Astrocyte (in vitro differentiated cells and primary cell): ENCODE measurements at regions not wholly inside any gene's neighbourhood (a gene's known extent, or its start where the extent isn't known, plus 50 kb on each side); places are given as distances from the start of the nearest gene placed in this dataset.

ENCODE experiments used
- DNase-seq: peaks from one replicate; pipeline ENCODE4 v3.0.0-alpha.2; 2010; ENCODE audit warnings: low read depth
- FAIRE-seq: peaks from 2 replicates; lab custom pipeline; 2011; peaks lifted over from hg19 to GRCh38; lab: Jason Lieb, UNC
- H2AFZ ChIP-seq: 2 replicates; pipeline ENCODE4 v1.6.0; 2012; ENCODE audit warnings: low read depth, low read length, inconsistent platforms
- H3K27ac ChIP-seq: 2 replicates; pipeline ENCODE4 v1.5.1; 2011; ENCODE audit warnings: low read depth, low read length, inconsistent platforms
- H3K27me3 ChIP-seq: 2 replicates; pipeline ENCODE4 v1.6.0; 2011; ENCODE audit warnings: low read length, inconsistent platforms; ENCODE audit not compliant: insufficient read depth
- H3K36me3 ChIP-seq: 2 replicates; pipeline ENCODE4 v1.5.1; 2011; ENCODE audit warnings: low read length, inconsistent platforms; ENCODE audit not compliant: insufficient read depth
- H3K4me1 ChIP-seq: 2 replicates; pipeline ENCODE4 v1.5.1; 2011; ENCODE audit warnings: low read length, inconsistent platforms; ENCODE audit not compliant: insufficient read depth
- H3K4me2 ChIP-seq: 2 replicates; pipeline ENCODE4 v1.6.0; 2012; ENCODE audit warnings: low read length, inconsistent platforms
- H3K4me3 ChIP-seq: 2 replicates; pipeline ENCODE4 v1.5.1; 2011; ENCODE audit warnings: low read depth, mild to moderate bottlenecking, low read length, inconsistent platforms; ENCODE audit not compliant: insufficient read depth
- H3K79me2 ChIP-seq: 2 replicates; pipeline ENCODE4 v1.6.0; 2012; ENCODE audit warnings: mild to moderate bottlenecking, low read length, inconsistent platforms; ENCODE audit not compliant: insufficient read depth
- H3K9ac ChIP-seq: 2 replicates; pipeline ENCODE4 v1.6.0; 2012; ENCODE audit warnings: mild to moderate bottlenecking, low read length, inconsistent platforms
- H3K9me3 ChIP-seq: 2 replicates; pipeline ENCODE4 v1.5.1; 2012; ENCODE audit warnings: low read depth, mild to moderate bottlenecking, low read length, inconsistent platforms; ENCODE audit not compliant: insufficient read depth
- H4K20me1 ChIP-seq: 2 replicates; pipeline ENCODE4 v1.6.0; 2012; ENCODE audit warnings: low read length, inconsistent platforms; ENCODE audit not compliant: insufficient read depth
- H3K27ac Mint-ChIP-seq: one replicate; pipeline ENCODE4 v1.8.0; 2021; ENCODE audit warnings: mild to moderate bottlenecking, mixed read lengths; ENCODE audit not compliant: unreplicated experiment
- H3K27me3 Mint-ChIP-seq: one replicate; pipeline ENCODE4 v1.8.0; 2021; ENCODE audit warnings: low read depth, mixed read lengths; ENCODE audit not compliant: unreplicated experiment
- H3K36me3 Mint-ChIP-seq: one replicate; pipeline ENCODE4 v1.8.0; 2021; ENCODE audit warnings: low read depth, mixed read lengths; ENCODE audit not compliant: unreplicated experiment
- H3K4me1 Mint-ChIP-seq: one replicate; pipeline ENCODE4 v1.8.0; 2021; ENCODE audit warnings: low read depth, mixed read lengths; ENCODE audit not compliant: unreplicated experiment
- H3K4me3 Mint-ChIP-seq: one replicate; pipeline ENCODE4 v1.8.0; 2021; ENCODE audit warnings: mild to moderate bottlenecking, moderate library complexity, mixed read lengths; ENCODE audit not compliant: unreplicated experiment
- H3K9me3 Mint-ChIP-seq: one replicate; pipeline ENCODE4 v1.8.0; 2021; ENCODE audit warnings: mild to moderate bottlenecking, mixed read lengths; ENCODE audit not compliant: unreplicated experiment
- EZH2 ChIP-seq: IDR thresholded peaks from 2 replicates; pipeline ENCODE4 v1.6.1; 2012; ENCODE audit warnings: mild to moderate bottlenecking, low read length, inconsistent platforms; ENCODE audit not compliant: insufficient read depth
- TF ChIP-seq, protein P1 (sequence below): IDR thresholded peaks from 2 replicates; pipeline ENCODE4 v1.5.1; 2011; ENCODE audit warnings: low read depth, mild to moderate bottlenecking, inconsistent platforms, low read length, moderate library complexity; ENCODE audit not compliant: insufficient read depth

DNA sequence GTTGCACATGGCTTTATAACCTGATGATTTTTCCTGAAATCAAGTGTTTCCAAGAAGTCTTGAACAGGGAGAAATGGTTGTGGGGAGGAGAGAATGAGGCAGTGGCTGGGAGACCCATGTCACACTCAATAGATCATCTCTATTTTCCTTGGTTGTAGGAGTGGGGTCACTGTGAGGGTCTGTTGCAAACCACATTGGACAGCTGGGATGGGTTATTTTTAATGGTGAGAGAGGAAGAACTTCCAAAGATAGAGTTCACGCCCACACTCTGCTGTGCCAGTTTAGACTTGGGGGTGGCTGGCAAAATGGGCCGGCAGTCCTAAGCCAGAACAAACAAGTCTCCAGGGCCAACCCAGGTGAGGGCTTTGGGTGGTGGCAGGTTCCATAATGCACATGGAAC lies 196.2 kb upstream of the ADRA1D start:
- H3K27ac ChIP-seq: no peak overlapping the region
- Mint-ChIP-seq H3K9me3 (no peaks in the 10 kb centered on the region), H3K36me3 (no peaks in the 10 kb centered on the region), H3K27ac (no peak overlapping the region), H3K27me3 (peaks cover 7% of the 10 kb centered on the region), H3K4me3 (no peak overlapping the region), H3K4me1 (peaks cover 4% of the 10 kb centered on the region)
- no peak overlapping the region for H3K4me2 ChIP-seq
- H2AFZ ChIP-seq: no peak overlapping the region
- TF ChIP-seq, protein P1, sequence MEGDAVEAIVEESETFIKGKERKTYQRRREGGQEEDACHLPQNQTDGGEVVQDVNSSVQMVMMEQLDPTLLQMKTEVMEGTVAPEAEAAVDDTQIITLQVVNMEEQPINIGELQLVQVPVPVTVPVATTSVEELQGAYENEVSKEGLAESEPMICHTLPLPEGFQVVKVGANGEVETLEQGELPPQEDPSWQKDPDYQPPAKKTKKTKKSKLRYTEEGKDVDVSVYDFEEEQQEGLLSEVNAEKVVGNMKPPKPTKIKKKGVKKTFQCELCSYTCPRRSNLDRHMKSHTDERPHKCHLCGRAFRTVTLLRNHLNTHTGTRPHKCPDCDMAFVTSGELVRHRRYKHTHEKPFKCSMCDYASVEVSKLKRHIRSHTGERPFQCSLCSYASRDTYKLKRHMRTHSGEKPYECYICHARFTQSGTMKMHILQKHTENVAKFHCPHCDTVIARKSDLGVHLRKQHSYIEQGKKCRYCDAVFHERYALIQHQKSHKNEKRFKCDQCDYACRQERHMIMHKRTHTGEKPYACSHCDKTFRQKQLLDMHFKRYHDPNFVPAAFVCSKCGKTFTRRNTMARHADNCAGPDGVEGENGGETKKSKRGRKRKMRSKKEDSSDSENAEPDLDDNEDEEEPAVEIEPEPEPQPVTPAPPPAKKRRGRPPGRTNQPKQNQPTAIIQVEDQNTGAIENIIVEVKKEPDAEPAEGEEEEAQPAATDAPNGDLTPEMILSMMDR: no peak
- TF ChIP-seq EZH2: no peak
- no peaks in the 10 kb centered on the region for H3K9me3 ChIP-seq
- no peak for FAIRE-seq
- no peaks in the 10 kb centered on the region for H3K36me3 ChIP-seq
- H4K20me1 ChIP-seq: no peaks in the 10 kb centered on the region
- H3K4me1 ChIP-seq: peaks cover 9% of the 10 kb centered on the region
- H3K79me2 ChIP-seq: no peaks in the 10 kb centered on the region
- DNase-seq: no peak
- H3K27me3 ChIP-seq: no peaks in the 10 kb centered on the region
- no peak overlapping the region for H3K9ac ChIP-seq
- H3K4me3 ChIP-seq: no peak overlapping the region

DNA sequence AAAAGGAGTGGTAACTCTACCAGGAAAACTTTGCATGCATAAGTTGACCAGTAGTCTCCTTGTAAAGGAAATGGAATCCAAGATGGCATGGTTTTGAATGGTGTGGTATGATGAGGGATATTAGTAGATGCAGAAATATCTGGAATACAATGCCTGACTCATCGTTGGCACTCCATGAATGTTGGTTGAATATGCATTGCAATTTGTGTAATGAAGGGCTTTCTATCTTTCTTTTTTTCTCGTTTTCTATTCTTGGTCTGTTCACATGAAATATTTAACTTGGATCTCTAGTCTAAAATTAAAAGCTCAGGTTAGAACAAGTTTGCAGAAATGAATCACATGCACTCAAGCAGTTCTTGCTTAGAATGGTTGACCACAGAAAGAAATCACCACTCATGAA lies 195.3 kb upstream of the ADRA1D start:
- H3K9ac ChIP-seq: no peak overlapping the region
- no peaks in the 10 kb centered on the region for H3K9me3 Mint-ChIP-seq
- FAIRE-seq: peak; percentile 90
- no peak overlapping the region for H3K27ac Mint-ChIP-seq
- H3K27me3 Mint-ChIP-seq: peaks cover 7% of the 10 kb centered on the region
- H3K4me2 ChIP-seq: peak overlapping the region; percentile 23
- H3K9me3 ChIP-seq: no peaks in the 10 kb centered on the region
- no peak overlapping the region for H3K4me3 ChIP-seq
- H4K20me1 ChIP-seq: no peaks in the 10 kb centered on the region
- H3K36me3 ChIP-seq: no peaks in the 10 kb centered on the region
- peak overlapping the region; percentile 30 for H3K27ac ChIP-seq
- no peaks in the 10 kb centered on the region for H3K27me3 ChIP-seq
- TF ChIP-seq EZH2: no peak
- TF ChIP-seq, protein P1: no peak
- H3K4me1 Mint-ChIP-seq: peaks cover 4% of the 10 kb centered on the region
- H3K4me1 ChIP-seq: peaks cover 6% of the 10 kb centered on the region
- no peak overlapping the region for H3K4me3 Mint-ChIP-seq
- no peaks in the 10 kb centered on the region for H3K36me3 Mint-ChIP-seq
- DNase-seq: peak; percentile 83
- H3K79me2 ChIP-seq: no peaks in the 10 kb centered on the region
- H2AFZ ChIP-seq: no peak overlapping the region

GRCh38 chr20:4443016-4443415 lies 193.9 kb upstream of the ADRA1D start:
- Histone ChIP-seq H3K27ac (no peak overlapping the region), H3K9ac (no peak overlapping the region), H3K27me3 (no peaks in the 10 kb centered on the region), H3K4me1 (peaks cover 6% of the 10 kb centered on the region), H3K9me3 (no peaks in the 10 kb centered on the region), H3K4me2 (no peak overlapping the region), H2AFZ (no peak overlapping the region), H3K4me3 (no peak overlapping the region), H3K79me2 (no peaks in the 10 kb centered on the region), H4K20me1 (no peaks in the 10 kb centered on the region), H3K36me3 (no peaks in the 10 kb centered on the region)
- H3K27ac Mint-ChIP-seq: no peak overlapping the region
- DNase-seq (no peak), FAIRE-seq (no peak)
- H3K27me3 Mint-ChIP-seq: peaks cover 7% of the 10 kb centered on the region
- no peak overlapping the region for H3K4me3 Mint-ChIP-seq
- H3K4me1 Mint-ChIP-seq: peaks cover 4% of the 10 kb centered on the region
- H3K9me3 Mint-ChIP-seq: no peaks in the 10 kb centered on the region
- TF ChIP-seq, protein P1: no peak
- no peak for TF ChIP-seq EZH2
- H3K36me3 Mint-ChIP-seq: no peaks in the 10 kb centered on the region
